ENCODE measurements at regions not wholly inside any gene's neighbourhood (a gene's known extent, or its start where the extent isn't known, plus 50 kb on each side); places are given as distances from the start of the nearest gene placed in this dataset.

DNA sequence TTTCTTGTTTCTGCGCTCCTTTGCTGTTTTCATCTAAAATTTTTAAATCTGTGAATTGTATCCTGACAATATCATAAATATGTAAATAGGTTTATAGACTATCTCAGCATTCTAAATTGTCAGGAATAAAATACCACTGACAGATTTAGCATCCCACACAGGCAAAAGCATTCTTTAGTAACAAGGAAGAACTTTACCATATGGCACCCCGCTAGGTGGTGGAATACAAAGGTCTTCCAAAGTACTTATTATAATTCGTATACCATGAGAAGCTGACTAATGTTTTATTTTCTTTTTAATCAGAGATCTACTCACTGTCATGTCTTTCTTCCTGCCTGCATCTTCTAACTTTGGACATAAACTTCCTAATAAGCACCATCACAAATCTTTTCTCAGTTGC is 328.8 kb upstream of the NOVA1 start:
- DNase-seq (ENCODE audit: low spot score): no peak

DNA sequence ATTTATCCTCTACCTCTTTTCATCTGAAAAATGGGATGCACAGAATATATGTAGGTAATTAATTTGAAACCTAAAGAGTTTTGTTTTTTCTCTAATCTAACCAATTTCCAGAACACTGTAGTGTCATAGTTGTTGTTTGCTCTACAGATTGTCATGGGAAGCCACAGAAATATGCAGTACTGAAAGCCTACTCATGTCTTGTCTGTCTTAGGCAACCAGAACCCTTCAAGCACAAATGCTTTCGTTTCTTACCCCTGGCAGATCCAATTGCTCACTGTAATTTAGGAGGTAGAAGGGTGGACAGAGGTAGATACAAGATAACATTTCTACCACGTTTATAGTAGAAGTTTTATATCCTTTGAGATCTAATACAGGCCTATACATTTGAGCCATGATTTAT is 330.2 kb upstream of the NOVA1 start:
- DNase-seq (ENCODE audit: low spot score): no peak

More for the DNA sequence above, 328.8 kb upstream of the NOVA1 start:
- TF ChIP-seq, protein P1, sequence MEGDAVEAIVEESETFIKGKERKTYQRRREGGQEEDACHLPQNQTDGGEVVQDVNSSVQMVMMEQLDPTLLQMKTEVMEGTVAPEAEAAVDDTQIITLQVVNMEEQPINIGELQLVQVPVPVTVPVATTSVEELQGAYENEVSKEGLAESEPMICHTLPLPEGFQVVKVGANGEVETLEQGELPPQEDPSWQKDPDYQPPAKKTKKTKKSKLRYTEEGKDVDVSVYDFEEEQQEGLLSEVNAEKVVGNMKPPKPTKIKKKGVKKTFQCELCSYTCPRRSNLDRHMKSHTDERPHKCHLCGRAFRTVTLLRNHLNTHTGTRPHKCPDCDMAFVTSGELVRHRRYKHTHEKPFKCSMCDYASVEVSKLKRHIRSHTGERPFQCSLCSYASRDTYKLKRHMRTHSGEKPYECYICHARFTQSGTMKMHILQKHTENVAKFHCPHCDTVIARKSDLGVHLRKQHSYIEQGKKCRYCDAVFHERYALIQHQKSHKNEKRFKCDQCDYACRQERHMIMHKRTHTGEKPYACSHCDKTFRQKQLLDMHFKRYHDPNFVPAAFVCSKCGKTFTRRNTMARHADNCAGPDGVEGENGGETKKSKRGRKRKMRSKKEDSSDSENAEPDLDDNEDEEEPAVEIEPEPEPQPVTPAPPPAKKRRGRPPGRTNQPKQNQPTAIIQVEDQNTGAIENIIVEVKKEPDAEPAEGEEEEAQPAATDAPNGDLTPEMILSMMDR (IDR thresholded peaks at IDR 0.05): no peak
- Histone ChIP-seq H3K4me3 (no peak overlapping the region), H3K27me3 (no peaks in the 10 kb centered on the region), H3K4me1 (no peaks in the 10 kb centered on the region), H3K27ac (no peak overlapping the region), H3K9me3 (no peaks in the 10 kb centered on the region), H3K36me3 (no peaks in the 10 kb centered on the region)

DNA sequence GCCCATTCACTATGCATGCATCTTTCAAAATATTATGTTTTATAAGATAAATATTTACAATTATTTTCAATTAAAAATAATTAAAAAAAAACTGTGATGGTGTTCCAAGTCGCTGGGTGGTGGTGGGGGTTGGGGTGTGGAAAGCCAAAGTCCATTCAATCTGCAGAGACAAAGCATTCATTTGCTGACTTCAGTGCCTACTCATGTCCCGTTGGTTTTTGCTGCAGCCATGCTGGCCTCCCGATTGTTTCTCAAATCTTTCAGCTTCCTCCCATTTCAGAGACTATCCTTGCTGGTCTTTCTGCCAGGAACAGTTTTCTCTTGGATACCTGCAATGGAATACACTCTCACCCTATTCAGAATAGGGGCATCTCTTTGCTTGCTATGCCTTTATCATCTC is 331.5 kb upstream of the NOVA1 start:
- Histone ChIP-seq H3K4me3 (no peak overlapping the region), H3K27ac (no peak overlapping the region), H3K27me3 (no peaks in the 10 kb centered on the region), H3K36me3 (no peaks in the 10 kb centered on the region), H3K4me1 (no peaks in the 10 kb centered on the region), H3K9me3 (no peaks in the 10 kb centered on the region)
- no peak for DNase-seq (ENCODE audit: low spot score)
- TF ChIP-seq, protein P1 (IDR thresholded peaks at IDR 0.05): no peak

More for the DNA sequence above, 330.2 kb upstream of the NOVA1 start:
- Histone ChIP-seq H3K27me3 (no peaks in the 10 kb centered on the region), H3K36me3 (no peaks in the 10 kb centered on the region), H3K9me3 (no peaks in the 10 kb centered on the region), H3K27ac (no peak overlapping the region), H3K4me1 (no peaks in the 10 kb centered on the region), H3K4me3 (no peak overlapping the region)
- TF ChIP-seq, protein P1 (IDR thresholded peaks at IDR 0.05): no peak

DNA sequence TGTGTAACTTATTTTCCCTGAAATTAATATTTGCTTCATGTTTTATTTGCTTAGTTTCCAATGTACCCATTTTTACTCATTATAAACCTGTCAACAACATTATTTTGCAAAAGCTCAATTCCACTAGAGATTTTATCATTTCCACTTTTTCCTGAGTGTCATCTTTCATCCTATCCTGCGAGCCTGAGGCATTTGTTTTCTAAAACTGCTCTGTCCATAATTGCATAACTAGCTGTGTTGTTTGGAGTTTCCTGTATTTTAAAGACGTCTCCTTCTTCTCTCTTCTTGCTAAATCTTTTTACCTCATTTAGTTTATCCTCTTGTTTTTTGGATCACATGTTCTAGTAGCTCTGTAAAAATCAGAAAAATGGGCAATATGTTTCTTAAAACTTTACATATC is 332.7 kb upstream of the NOVA1 start:
- no peak overlapping the region for H3K4me3 ChIP-seq
- TF ChIP-seq, protein P1 (IDR thresholded peaks at IDR 0.05): no peak
- H3K4me1 ChIP-seq: no peaks in the 10 kb centered on the region
- no peak for DNase-seq (ENCODE audit: low spot score)
- no peaks in the 10 kb centered on the region for H3K36me3 ChIP-seq
- H3K27ac ChIP-seq: no peak overlapping the region
- no peaks in the 10 kb centered on the region for H3K9me3 ChIP-seq
- H3K27me3 ChIP-seq: no peaks in the 10 kb centered on the region

DNA sequence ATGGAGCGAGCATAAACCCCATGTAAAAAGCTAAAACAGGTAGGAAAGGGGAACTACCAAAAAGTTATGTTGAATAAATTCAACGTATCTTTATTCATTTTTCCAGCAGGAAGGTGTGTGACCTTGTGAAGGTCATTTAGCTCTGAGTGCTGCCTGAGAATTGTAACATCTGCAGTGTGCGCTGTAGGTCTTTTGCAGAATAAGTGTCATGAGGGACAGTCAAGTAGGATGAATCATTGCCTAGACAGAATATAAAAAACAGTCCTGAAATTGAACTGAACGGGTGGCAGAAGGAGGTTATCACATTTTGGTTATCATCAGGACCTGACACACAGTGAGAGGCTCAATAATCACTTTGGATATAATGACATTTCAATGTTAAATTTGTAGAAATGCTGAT is 334.8 kb upstream of the NOVA1 start:
- TF ChIP-seq, protein P1 (IDR thresholded peaks at IDR 0.05): no peak
- no peak for DNase-seq (ENCODE audit: low spot score)
- H3K9me3 ChIP-seq: no peaks in the 10 kb centered on the region
- no peaks in the 10 kb centered on the region for H3K4me1 ChIP-seq
- no peaks in the 10 kb centered on the region for H3K36me3 ChIP-seq
- H3K4me3 ChIP-seq: no peak overlapping the region
- H3K27me3 ChIP-seq: no peaks in the 10 kb centered on the region
- H3K27ac ChIP-seq: no peak overlapping the region

DNA sequence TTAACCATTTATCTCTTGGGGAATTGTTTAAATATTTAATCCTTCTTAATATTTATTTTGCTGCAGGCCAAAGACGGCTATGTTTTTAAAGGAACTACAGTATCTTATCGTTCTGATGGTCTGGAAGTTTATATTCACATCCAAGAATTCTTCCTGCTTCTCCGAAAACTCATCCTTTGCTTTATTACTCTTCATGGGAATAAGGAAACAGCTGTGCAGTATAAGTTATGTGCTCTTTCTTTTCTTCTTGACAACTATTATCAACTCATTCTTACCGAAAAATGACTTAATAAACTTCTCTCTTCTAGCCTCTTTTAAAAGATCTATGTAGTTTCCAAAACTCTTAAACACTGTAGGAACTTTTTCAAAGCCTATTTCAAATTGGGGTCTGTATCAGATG is 335.6 kb upstream of the NOVA1 start:
- Histone ChIP-seq H3K9me3 (no peaks in the 10 kb centered on the region), H3K36me3 (no peaks in the 10 kb centered on the region), H3K4me1 (no peaks in the 10 kb centered on the region), H3K27ac (no peak overlapping the region), H3K27me3 (no peaks in the 10 kb centered on the region), H3K4me3 (no peak overlapping the region)
- TF ChIP-seq, protein P1 (IDR thresholded peaks at IDR 0.05): no peak
- DNase-seq (ENCODE audit: low spot score): no peak

Data from right atrium auricular region (tissue), 2 donors.